CD14-positive monocyte (primary cell): ENCODE measurements at regions not wholly inside any gene's neighbourhood (a gene's known extent, or its start where the extent isn't known, plus 50 kb on each side); places are given as distances from the start of the nearest gene placed in this dataset.

Source experiments
- DNase-seq, 3 donors: peaks; one replicate each; pipeline ENCODE4 v3.0.0-alpha.2; 2011 to 2022
- H2AFZ ChIP-seq: 2 replicates; pipeline ENCODE4 v1.6.0; 2012; ENCODE audit warnings: mild to moderate bottlenecking, low read depth, low read length, inconsistent platforms; ENCODE audit not compliant: insufficient read depth, poor library complexity, severe bottlenecking
- H3K27ac ChIP-seq, 2 donors: 1 replicate in 1 of 2; 2 replicates in 1 of 2; pipeline ENCODE4 v1.5.1; 2012 to 2013; ENCODE audit warnings: low read length in 2 of 2, control low read depth in 1 of 2, inconsistent platforms in 1 of 2, low read depth in 1 of 2, mild to moderate bottlenecking in 1 of 2
- H3K27me3 ChIP-seq, 2 donors: one replicate each; pipeline versions ENCODE4 v1.6.0 to v1.6.1; 2011 to 2013; ENCODE audit warnings: low read length in 2 of 2; ENCODE audit not compliant: control insufficient read depth in 2 of 2, insufficient read depth in 2 of 2
- H3K36me3 ChIP-seq, 2 donors: replicated peaks in 1 of 2; 1 replicate in 1 of 2; 2 replicates in 1 of 2; pipeline versions ENCODE4 v1.5.1 to v1.6.1; 2012 to 2013; ENCODE audit warnings: low read length in 2 of 2, control low read depth in 1 of 2, inconsistent platforms in 1 of 2, mild to moderate bottlenecking in 1 of 2; ENCODE audit not compliant: insufficient read depth in 2 of 2, control insufficient read depth in 1 of 2
- H3K4me1 ChIP-seq, 2 donors: 1 replicate in 1 of 2; 2 replicates in 1 of 2; pipeline versions ENCODE4 v1.5.1 to v1.6.1; 2012 to 2013; ENCODE audit warnings: low read length in 2 of 2, control low read depth in 1 of 2, inconsistent platforms in 1 of 2, mild to moderate bottlenecking in 1 of 2, moderate library complexity in 1 of 2; ENCODE audit not compliant: insufficient read depth in 2 of 2, control insufficient read depth in 1 of 2
- H3K4me2 ChIP-seq: replicated peaks from 2 replicates; pipeline ENCODE3; 2012; ENCODE audit warnings: low read length, moderate library complexity, mild to moderate bottlenecking; ENCODE audit not compliant: poor library complexity, severe bottlenecking; ENCODE audit errors: extremely low read depth
- H3K4me3 ChIP-seq, 3 experiments: fragments of 200-600 bp in 1 of 3; sonication (generic) in 1 of 3; replicated peaks in 1 of 3; 1 replicate in 2 of 3; 2 replicates in 1 of 3; pipeline ENCODE4 v1.5.1; 2011 to 2013; ENCODE audit warnings: low read length in 3 of 3, mild to moderate bottlenecking in 3 of 3, control low read depth in 2 of 3, low read depth in 2 of 3, inconsistent platforms in 1 of 3, moderate library complexity in 1 of 3
- H3K79me2 ChIP-seq: 2 replicates; pipeline ENCODE4 v1.6.0; 2012; ENCODE audit warnings: mild to moderate bottlenecking, control low read depth, inconsistent platforms, low read length, moderate library complexity; ENCODE audit not compliant: insufficient read depth
- H3K9ac ChIP-seq: 2 replicates; pipeline ENCODE4 v1.6.0; 2017; ENCODE audit warnings: low read length, mild to moderate bottlenecking; ENCODE audit not compliant: insufficient read depth, poor library complexity, severe bottlenecking
- H3K9me3 ChIP-seq, 2 donors: replicated peaks in 1 of 2; 1 replicate in 1 of 2; 2 replicates in 1 of 2; pipeline versions ENCODE4 v1.5.1 to v1.6.1; 2012 to 2013; ENCODE audit warnings: low read length in 2 of 2, control low read depth in 1 of 2; ENCODE audit not compliant: control insufficient read depth in 1 of 2, insufficient read depth in 1 of 2
- H4K20me1 ChIP-seq: 2 replicates; pipeline ENCODE4 v1.6.0; 2012; ENCODE audit warnings: mild to moderate bottlenecking, low read length, control low read depth, moderate library complexity; ENCODE audit not compliant: insufficient read depth
- H3K27ac Mint-ChIP-seq, 7 donors: one replicate each; pipeline ENCODE4 v1.8.0; 2020; ENCODE audit warnings: mild to moderate bottlenecking in 7 of 7, mixed read lengths in 7 of 7, moderate library complexity in 6 of 7, inconsistent platforms in 2 of 7
- H3K27me3 Mint-ChIP-seq, 3 donors: one replicate each; pipeline ENCODE4 v1.8.0; 2021 to 2022; ENCODE audit warnings: low read depth in 3 of 3, mild to moderate bottlenecking in 3 of 3, mixed read lengths in 3 of 3, moderate library complexity in 3 of 3, inconsistent platforms in 1 of 3
- H3K36me3 Mint-ChIP-seq, 2 donors: one replicate each; pipeline ENCODE4 v1.8.0; 2020; ENCODE audit warnings: mixed read lengths in 2 of 2, inconsistent platforms in 1 of 2, mild to moderate bottlenecking in 1 of 2
- H3K4me1 Mint-ChIP-seq: one replicate; pipeline ENCODE4 v1.8.0; 2020; ENCODE audit warnings: mild to moderate bottlenecking, mixed read lengths
- H3K4me3 Mint-ChIP-seq, 2 donors: one replicate each; pipeline ENCODE4 v1.8.0; 2020; ENCODE audit warnings: mild to moderate bottlenecking in 2 of 2, mixed read lengths in 2 of 2, moderate library complexity in 1 of 2
- H3K9me3 Mint-ChIP-seq, 7 donors: one replicate each; pipeline ENCODE4 v1.8.0; 2020 to 2022; ENCODE audit warnings: mixed read lengths in 7 of 7, mild to moderate bottlenecking in 6 of 7, moderate library complexity in 6 of 7, inconsistent platforms in 2 of 7
- WGBS: methylation state at CpG from one replicate; pipeline ENCODE4 v1.1.5; 2013; ENCODE audit warnings: missing lambda C conversion rate; ENCODE audit not compliant: insufficient coverage; 5-methylcytosine and 5-hydroxymethylcytosine counted together
- intact Hi-C, 2 donors: fragments of 100-400 bp; cut with micrococcal nuclease; formaldehyde crosslinking; loops; one replicate each; pipeline versions ENCODE4 v1.15.0 to v1.15.1; 2023
- TF ChIP-seq, protein P1 (sequence below): fragments of 200-600 bp; IDR thresholded peaks from one replicate; pipeline ENCODE4 v1.8.0; 2022; ENCODE audit warnings: antibody characterized with exemption, mild to moderate bottlenecking

DNA sequence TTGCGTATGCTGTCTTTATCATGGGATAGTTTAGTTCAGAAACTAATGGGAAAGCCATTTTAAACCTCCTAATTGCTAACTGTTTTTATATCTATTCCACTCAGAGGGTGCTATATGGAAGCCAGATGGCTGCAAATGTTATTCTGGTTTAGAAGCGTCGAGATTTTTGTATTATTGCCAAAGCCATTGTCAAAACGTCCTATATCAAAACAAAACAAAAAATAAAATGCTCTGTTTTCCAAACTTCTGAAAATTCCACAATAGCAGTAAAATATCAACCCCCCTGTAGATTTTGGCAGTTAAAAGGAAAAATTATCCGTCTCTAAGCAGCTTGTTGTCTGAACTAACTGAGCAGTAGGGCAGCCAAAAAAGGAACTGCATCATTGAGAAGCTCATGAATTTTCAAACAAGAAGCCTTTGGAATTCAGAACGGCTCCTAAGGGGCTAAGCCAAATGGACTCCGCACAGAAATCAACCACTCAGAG, 195.4 kb upstream of the CWC22 start:
- WGBS: 67% methylated on average over 3 of the region's 7 CpGs
- H3K9ac ChIP-seq: no peak overlapping the region
- H3K27me3 ChIP-seq: no peaks in the 10 kb centered on the region
- H4K20me1 ChIP-seq: no peaks in the 10 kb centered on the region
- H3K36me3 ChIP-seq: no peaks in the 10 kb centered on the region
- no peak overlapping the region for H2AFZ ChIP-seq
- no peak overlapping the region for H3K4me3 ChIP-seq
- peaks cover 0 to 2% (median 0%) of the 10 kb centered on the region in 7 donors for H3K9me3 Mint-ChIP-seq
- no peaks in the 10 kb centered on the region for H3K4me1 Mint-ChIP-seq
- intact Hi-C loops: no loop called here
- no peaks in the 10 kb centered on the region for H3K79me2 ChIP-seq
- H3K4me2 ChIP-seq: no peak overlapping the region
- no peak overlapping the region for H3K4me3 Mint-ChIP-seq
- TF ChIP-seq, protein P1, sequence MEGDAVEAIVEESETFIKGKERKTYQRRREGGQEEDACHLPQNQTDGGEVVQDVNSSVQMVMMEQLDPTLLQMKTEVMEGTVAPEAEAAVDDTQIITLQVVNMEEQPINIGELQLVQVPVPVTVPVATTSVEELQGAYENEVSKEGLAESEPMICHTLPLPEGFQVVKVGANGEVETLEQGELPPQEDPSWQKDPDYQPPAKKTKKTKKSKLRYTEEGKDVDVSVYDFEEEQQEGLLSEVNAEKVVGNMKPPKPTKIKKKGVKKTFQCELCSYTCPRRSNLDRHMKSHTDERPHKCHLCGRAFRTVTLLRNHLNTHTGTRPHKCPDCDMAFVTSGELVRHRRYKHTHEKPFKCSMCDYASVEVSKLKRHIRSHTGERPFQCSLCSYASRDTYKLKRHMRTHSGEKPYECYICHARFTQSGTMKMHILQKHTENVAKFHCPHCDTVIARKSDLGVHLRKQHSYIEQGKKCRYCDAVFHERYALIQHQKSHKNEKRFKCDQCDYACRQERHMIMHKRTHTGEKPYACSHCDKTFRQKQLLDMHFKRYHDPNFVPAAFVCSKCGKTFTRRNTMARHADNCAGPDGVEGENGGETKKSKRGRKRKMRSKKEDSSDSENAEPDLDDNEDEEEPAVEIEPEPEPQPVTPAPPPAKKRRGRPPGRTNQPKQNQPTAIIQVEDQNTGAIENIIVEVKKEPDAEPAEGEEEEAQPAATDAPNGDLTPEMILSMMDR: no peak
- no peak for DNase-seq
- no peak overlapping the region for H3K27ac ChIP-seq
- no peaks in the 10 kb centered on the region for H3K9me3 ChIP-seq
- H3K27me3 Mint-ChIP-seq: peaks cover 0 to 1% (median 0%) of the 10 kb centered on the region in 3 donors
- no peak overlapping the region for H3K27ac Mint-ChIP-seq
- no peaks in the 10 kb centered on the region for H3K4me1 ChIP-seq
- no peaks in the 10 kb centered on the region for H3K36me3 Mint-ChIP-seq

DNA sequence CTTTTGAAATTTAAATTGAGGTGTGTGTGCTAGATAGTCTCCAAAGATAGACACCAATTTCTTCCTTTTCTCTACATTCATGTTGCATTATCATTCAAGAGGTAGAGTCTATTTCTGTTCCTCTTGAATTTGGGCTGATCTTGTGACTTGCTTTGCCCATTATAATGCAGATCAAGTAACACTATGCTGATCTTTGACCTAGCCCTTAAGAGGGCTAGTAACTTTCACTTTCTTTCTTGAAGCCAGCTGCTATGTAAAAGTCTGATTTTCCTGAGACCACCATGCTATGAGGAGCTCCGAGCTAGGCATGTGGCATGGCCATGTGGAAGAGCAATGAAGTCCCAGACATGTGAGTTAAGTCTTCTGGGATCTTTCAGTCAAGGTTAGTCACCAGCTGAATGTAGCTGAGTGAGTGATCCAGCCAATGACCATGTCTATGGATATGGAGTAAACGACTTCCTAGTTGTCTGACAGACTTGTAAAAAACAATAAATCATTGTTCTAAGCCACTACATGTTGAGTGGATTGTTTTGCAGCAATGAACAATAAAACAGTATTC, 189.4 kb upstream of the CWC22 start:
- H3K27me3 ChIP-seq: no peaks in the 10 kb centered on the region
- H3K27me3 Mint-ChIP-seq: peaks cover 0 to 1% (median 0%) of the 10 kb centered on the region in 3 donors
- H3K4me3 Mint-ChIP-seq: no peak overlapping the region
- H3K4me3 ChIP-seq: no peak overlapping the region
- H3K4me1 Mint-ChIP-seq: no peaks in the 10 kb centered on the region
- no peaks in the 10 kb centered on the region for H3K36me3 Mint-ChIP-seq
- H3K9me3 Mint-ChIP-seq: peaks cover 0 to 5% (median 0%) of the 10 kb centered on the region in 7 donors
- no peak for DNase-seq
- no peak overlapping the region for H2AFZ ChIP-seq
- no peaks in the 10 kb centered on the region for H3K79me2 ChIP-seq
- H3K4me1 ChIP-seq: no peaks in the 10 kb centered on the region
- no peak overlapping the region for H3K4me2 ChIP-seq
- no peak overlapping the region for H3K27ac ChIP-seq
- 100% methylated on average over 1 of the region's 2 CpGs for WGBS
- H4K20me1 ChIP-seq: no peaks in the 10 kb centered on the region
- H3K27ac Mint-ChIP-seq: no peak overlapping the region
- H3K9ac ChIP-seq: no peak overlapping the region
- H3K9me3 ChIP-seq: no peaks in the 10 kb centered on the region
- TF ChIP-seq, protein P1: no peak
- no peaks in the 10 kb centered on the region for H3K36me3 ChIP-seq
- intact Hi-C loops: no loop called here
